HG03442 (cell line): ENCODE measurements at regions not wholly inside any gene's neighbourhood (a gene's known extent, or its start where the extent isn't known, plus 50 kb on each side); places are given as distances from the start of the nearest gene placed in this dataset.
"Not testable (repeated sequence)": the region's sequence is repeated elsewhere in the genome, so short reads cannot be mapped to it uniquely, and the experiment has no call there.

Experiments used
- ATAC-seq: cut with Tn5 transposase; IDR thresholded peaks from one replicate; pipeline ENCODE4 v1.9.1; 2021; ENCODE audit warnings: mild to moderate bottlenecking, moderate library complexity; ENCODE audit not compliant: unreplicated experiment

DNA sequence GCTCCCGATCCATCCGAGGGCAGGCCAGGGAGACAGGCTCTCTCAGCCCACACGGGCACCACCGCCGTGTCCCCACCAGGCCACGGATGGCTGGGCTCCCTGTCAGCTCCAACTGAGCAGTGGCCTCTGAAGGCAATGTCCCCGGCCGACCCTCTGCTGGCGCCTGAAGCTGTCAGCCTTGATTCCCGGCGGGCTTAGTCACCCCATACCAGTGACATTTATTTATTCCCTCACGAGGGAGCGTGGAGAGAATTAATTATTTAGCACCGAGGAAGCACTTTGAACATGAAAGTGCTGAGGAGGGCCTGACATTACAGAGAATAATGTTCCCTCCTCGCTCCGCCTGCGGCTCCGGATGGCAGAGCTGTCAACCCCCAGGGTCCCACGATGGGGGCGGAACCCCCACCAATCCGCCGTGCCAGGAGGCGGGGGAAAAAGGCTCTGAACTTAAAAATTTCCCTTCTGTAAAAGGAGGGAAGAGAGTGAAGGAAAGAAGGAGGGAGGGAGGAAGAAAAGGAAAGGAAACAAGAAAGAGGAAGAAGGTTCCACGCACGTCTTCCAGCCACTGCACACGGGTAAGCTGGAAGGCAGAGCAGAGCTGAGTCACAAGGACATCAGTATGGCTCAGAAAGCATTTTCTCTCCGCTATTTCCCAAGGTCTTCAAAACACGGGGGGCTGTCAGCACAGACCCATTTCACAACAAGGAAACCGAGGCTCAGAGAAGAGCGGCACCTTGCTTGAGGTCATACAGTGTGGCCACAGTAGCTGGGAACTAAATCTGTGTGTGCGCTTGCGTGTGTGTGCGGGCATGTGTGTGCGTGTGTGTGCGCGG, 108.7 kb upstream of the NCOR2 start:
- ATAC-seq, result no peak

DNA sequence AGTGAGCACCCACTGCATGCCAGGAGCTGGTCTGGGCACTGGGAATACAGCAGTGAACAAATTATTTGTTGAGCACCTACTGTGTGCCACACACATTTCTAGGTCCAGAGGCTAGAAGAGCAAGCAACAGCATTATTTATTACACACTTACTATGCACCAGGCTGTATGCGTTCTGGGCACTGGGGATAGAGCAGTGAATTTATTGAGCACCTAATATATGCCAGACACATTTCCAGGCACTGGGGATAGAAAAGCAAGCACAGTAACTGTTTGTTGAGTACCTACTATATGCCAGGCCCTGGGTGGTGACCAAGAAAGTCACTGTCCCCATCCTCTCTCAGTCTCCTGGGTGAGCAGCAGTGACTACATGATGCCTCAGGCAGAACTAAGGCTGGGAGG, 107.5 kb upstream of the NCOR2 start:
- ATAC-seq, result no peak

DNA sequence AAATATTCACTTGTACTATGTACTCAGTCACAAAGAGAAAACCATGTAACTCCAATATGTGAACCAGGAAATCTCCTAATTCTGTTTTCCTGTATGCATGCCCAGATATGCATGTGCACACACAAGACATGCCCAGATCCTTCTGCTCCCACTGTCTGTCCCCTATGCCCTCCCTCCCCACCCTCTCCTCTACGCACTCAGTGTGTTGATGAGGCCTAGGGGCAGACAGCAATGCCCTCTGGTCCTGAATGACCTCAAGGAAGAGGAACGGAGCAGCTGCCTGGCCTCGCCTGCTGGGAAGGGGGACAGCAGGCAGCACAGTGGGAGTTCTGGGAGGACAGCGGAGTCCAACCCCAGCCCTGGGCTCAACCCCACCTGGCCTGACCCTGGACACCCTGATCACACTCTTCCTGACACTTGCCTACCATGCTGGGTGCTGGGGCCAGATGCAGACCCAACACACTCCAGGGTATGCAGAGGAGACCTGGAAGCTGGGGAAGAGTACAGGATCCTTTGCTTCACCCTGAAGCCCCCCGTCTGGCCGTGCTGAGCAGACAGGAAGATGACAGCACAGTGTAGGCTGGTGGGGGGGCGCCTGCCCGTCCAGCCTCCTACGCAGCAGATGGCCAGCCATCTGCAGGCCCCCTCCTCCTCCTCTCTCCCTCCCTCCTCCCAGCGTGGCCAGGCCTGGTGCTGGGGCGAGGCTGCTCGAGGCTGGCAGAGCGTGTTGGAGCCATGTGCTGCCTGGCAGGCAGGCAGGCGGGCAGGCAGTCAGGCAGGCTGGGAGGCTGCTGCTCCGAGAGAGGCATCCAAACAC, 106.6 kb upstream of the NCOR2 start:
- ATAC-seq, result no peak

DNA sequence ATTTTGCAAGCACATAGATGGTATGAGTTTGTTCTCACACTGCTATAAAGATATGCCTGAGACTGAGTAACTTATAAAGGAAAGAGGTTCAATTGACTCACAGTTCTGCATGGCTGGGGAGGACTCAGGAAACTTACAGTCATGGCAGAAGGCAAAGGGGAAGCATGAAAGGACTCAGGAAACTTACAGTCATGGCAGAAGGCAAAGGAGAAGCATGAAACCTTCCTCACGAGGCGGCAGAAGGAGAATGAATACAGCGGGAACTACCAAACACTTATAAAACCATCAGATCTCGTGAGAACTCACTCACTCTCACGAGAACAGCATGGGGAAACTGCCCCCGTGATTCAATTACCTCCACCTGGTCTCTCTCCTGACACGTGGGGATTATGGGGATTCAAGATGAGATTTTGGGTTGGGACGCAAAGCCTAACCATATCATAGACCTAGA, 101.9 kb upstream of the NCOR2 start:
- not testable (repeated sequence) for ATAC-seq

DNA sequence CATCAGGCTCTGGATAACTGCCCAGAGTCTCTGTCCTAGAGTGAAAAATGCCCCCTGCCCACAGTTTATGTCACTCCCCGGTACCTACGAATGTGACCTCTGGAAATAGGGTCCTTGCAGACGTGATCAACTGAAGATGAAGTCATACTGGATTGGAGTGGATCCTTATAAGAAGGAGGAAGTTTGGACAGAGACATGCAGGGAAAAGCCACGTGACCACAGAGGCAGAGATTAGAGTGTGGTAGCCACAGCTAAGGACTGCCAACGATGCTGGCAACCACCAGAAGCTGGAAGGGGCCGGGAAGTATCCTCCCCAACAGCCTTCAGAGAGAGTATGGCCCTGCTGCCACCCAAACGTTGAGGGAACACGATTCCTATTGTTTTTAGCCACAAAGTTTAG, 101.2 kb upstream of the NCOR2 start:
- no peak for ATAC-seq

DNA sequence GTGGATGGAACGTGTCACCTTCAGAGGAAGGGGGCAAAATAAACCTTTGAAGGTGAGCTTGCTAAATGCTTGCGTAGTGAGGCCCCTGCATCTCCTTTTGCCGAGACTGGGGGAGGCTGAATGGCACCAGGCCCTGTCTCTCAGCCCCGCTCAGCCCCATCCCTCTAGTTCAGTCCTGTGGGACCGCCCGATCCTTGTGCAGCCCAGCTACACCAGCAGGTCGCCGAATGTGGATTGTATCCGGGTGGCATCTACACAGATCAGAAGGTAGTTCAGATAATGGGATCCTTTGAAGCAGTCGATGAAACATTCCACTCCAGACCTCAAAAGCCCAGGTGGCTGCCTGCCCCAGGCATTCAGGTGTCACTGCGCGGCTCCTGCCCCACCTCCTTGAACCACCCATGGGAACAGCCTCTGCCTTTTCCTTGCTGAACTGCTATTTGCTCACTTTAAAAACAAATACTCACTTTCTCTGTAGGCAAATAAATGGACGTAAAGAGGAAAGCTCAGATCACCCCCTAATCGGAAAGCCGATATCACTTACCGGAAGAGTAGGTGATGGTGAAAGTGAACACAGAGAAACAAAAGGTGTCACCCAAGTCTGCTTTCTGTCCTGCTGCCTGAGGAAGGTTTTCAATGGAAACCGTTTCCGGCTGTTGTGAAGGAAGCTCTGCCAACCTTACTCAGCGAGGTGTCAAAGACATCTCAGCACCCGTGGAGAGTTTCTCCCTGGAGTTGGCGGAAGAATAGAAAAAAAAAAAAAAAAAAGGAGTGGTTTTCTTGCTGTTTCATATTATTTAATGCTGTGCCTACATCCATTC, 100.3 kb upstream of the NCOR2 start:
- no peak for ATAC-seq

DNA sequence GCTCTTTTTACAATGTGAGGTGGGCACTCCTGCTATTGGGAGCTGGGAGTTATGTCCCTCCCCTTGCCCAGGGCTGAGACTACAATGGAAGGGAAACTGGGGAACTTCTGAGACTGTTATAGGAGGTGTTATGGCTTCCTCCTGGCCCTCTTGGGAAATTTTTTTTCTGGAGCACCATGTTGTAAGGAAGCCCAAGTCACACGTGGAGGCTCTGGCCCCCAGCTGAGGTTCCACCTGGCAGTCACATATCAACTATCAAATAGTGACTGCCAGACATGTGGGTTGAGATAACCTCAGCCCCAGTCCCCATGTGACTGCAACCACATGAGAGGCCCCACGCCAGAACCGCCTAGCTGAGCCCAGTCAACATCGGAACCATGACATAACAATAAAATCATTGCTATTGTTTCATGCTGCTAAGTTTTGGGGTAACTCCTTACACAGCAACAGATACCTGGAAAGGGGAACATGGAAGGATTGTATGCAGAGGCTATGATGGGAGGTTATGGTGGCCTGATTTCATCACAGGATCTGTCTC, 99.4 kb upstream of the NCOR2 start:
- ATAC-seq, result no peak

DNA sequence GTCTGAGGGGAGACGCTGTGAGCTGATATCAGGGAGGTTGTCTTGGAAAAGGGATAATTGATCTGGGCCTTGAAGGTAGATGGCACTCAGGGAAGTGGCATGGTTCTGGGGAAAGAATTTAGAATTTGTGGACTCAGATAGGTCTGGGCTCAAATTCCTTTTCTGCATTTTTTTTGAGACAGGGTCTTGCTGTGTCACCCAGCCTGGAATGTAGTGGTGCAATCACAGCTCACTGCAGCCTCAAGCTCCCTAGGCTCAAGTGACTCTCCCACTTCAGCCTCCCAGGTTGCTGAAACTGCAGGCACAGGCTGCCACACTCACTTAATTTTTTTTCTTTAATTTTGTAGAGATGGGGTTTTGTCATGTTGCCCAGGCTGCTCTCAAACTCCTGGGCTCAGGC, 98.1 kb upstream of the NCOR2 start:
- no peak for ATAC-seq

DNA sequence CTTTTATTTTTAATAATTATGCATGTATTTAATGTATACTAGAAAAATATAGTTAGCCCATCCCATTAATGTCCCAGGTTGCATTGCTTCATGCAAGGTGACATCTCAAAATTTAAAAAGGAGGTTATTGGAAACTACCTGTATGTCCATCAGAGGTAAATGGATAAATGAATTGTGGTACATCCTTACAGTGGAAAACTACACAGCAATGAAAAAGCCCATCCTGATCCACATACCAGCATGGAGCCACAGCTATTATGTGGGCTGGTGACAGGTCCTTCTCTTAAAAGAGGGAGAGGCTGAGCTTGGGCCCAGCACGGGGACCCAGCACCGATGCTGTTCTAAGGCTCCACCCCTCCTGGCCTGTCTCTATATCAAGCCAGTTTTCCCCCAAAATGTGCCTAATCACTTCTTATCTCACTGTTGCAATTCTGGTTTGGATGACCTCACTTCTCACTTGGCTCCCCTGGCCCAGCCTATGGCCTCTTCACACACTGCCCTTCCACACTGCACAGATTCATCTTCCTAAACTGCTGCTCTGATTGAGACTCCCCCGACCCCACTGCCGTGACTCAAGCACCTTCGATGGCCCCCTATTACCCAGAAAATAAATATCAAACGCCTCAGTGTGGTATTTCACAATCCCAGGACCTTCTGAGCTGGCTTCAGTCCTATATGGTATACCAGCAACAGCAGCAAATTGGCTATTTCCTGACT, 97.1 kb upstream of the NCOR2 start:
- no peak for ATAC-seq

DNA sequence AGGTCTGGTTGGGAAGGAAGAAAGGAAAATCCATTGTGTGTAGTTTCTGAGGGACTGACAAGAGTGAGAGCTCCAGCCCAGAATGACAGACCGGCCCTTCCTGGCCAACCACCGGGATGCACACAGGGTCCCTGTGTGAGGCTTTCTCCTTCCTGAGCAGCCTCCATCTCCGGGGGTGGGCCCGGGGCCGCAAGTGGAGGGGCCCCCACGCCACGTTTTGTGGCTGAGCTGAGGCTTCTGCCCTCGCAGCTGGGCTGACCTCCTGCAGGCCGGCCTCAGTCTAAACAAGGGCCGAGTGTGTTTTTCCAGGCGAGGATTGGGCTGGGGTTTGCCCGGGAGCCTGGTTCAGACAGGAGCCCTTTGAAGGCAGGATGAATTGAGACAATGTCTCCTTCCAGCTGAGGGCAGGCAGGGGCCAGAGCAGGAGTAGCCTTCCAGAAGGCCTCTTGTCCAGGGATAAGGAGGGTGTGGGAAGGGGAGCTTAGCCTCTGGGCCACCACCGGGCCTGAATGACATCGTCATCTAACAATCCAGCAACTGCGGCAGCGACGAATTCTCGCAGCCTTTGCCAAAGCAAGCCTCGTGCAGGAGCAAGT, 96.5 kb upstream of the NCOR2 start:
- ATAC-seq, result no peak

DNA sequence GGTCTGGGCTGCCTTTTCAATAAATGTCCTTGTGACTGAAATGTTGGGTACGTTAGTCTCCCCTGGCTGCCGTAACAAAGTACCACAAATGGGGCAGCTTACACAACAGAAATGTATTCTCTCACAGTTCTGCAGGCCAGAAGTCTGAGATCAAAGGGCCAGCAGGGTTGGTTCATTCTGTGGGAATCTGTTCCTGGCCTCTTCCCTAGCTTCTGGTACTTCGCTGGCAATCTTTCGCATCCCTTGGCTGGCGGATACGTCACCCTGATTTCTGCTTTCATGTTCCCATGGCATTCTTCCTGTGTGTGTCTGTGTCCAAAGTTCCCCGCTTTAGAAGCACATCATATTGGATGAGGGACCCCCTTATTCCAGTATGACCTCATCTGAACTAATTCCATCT, 95.8 kb upstream of the NCOR2 start:
- ATAC-seq, result no peak

DNA sequence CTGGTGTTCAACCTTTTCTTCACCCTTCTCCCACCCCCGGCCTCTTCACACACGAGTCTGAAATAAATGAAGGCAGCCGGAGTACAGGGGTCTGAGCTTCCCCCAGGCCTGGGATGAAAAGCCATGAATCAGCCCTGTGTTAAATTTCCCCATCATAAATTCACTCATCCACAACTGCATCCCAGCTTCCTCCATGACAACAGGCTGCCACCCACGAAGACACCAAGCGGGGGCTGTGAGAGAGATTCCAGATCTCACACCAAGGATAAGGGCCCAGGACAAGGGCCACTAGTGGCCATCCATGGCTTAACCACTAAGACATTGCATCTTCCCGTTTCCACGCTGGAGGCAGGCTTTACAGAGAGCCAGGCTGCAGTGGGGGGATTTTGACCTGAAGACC, 93.9 kb upstream of the NCOR2 start:
- no peak for ATAC-seq

DNA sequence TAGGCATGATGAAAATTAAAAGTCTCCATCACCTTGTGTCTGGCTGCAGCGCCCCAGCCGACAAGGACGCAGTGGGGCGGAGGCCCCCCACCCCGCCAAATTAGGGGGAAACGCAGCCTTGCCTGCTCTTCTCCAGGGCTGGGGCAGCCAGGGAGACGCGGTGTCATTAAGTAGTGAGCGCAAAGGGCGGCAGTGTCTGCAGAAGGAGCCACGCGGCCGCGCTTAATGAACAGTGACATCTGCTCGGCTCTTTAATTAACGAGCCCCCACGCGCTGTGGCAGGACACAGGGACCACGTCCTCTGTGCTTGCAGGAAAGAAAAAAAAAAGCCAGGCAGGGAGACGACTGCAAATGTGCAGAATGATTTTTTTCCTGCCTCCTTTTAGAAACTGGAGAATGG, 93.4 kb upstream of the NCOR2 start:
- no peak for ATAC-seq

DNA sequence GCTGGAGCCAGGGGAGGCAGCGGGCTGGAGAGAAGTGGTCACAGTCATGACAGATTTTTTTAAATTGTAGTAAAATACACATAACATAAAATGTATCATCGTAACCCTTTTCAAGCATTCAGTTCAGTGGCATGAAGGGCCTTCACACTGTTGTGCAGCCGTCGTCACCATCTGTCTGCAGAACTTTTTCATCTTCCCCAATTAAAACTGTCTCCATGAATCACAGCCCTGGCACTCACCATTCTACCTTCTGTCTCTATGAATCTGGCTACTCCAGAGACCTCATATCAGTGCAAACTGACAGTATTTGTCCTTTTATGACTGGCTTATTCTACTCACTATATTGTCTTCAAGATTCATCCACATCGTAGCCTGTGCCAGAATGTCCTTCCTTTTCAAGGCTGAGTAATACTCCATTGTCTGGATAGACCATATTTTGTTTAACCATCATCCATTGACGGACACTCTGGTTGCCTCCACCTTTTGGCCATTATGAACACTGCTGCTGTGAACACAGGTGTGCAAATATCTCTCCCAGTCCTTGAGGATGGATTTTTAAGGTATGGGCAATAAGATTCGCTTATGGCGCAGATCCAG, 91.5 kb upstream of the NCOR2 start:
- no peak for ATAC-seq

DNA sequence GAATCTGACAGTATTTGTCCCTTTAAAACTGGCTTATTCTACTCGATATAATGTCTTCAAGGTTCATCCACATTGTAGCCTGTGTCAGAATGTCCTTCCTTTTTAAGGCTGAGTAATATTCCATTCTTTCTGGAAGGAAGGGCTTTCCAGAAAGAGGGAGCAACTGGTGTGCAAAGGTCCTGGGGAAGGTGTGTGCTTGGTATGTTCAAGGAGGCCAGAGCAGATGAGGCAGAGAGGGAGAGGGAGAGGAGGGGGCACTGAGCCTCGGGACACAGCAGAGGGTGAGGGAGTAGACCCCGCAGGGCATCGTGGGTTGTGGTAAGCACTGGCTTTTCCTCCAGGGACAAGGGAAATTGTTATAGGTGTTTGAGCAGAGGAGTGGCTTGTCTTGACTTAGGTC, 90.9 kb upstream of the NCOR2 start:
- no peak for ATAC-seq

DNA sequence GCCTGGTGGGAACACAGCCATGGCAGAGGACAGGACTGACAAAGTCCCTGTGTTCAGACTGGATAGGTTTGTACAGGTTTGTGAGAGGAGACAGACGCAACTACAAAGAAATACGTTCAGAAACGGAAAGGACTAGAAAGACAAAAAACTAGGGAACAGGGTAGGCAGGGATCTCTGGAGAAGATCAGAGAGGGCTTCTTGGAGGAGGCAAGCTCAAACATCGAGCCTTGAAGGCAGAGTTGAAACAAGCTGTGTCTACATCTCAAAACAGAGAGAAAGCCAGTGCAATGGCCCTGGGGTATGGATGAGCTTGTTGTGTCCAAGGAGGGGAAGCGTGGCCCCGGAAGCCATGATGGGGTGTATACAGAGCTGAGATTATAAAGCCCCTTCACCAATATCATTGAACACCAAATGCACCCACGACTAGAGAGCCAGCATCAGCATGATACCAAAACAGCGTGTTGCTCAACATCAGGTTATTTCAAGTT, 89.6 kb upstream of the NCOR2 start:
- ATAC-seq, result no peak

DNA sequence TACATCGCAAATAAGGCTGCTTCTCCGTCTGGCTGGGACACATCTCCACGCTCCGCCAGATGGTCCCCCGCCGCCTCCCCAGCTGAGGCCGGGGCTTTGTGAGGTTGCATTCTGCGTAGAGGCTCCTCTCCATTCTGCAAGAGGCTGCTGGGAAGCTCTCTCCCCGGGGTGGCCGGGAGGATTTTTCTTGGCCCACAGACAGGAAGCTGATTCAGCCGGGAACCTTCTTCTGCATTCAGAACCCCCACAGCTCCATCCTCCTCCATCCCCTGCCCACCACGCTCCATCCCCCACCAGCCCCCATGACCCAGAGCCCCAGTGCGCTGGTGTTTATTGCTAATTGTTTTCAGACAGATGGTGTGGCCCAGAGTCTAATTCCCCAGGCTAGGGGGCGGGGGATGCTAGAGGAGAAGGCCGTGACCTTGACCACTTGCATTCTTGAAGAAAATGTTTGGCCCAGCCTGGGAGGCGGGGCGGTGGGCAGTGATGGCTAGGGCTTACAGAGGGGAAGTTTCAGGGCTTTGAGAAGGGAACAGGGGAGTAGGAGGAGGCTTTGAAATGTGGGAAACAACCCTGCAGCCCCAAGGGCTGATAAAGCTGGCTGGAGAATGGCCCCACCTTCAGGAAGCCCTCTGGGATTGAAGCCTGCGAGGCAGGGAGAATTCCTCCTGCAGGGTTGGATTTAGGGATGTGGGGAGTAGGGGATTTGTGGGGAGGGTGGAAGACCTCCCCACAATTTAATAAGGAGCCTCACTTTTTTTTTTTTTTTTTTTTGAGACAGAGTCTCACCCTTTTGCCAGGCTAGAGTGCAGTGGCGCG, 88.5 kb upstream of the NCOR2 start:
- no peak for ATAC-seq

DNA sequence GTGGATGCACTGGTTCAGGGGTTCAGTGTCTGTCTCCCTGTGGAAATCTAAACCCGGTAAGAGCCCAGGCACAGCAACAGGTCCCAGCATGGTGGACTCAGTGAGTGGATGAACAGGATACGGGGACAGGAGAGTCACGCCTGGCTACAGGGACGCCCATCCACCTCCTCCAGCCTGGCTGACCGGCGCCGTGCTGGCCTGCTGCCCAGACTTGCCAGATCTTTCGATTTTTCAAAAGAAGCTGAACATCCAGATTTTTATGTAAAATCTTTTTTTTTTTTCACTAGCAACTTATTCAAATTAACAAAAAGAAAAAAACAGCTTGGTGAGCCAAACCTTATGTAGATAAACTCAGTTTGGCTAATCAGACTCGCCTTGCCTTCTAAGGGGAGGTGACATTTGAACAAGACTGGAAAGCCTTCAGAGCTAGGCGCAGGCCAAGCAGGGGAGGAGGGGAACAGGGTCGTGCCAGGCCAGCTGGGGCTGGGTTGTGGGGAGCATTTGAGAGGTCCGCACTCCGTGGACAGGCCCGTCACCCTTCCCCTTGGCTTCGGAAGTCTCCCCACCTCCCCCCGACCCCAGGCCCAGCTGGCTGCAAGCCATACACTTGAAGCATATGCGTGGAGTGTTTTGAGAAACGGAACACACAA, 87.8 kb upstream of the NCOR2 start:
- no peak for ATAC-seq
